ENCODE measurements at regions not wholly inside any gene's neighbourhood (a gene's known extent, or its start where the extent isn't known, plus 50 kb on each side); places are given as distances from the start of the nearest gene placed in this dataset.
"Not testable (repeated sequence)": the region's sequence is repeated elsewhere in the genome, so short reads cannot be mapped to it uniquely, and the experiment has no call there.

DNA sequence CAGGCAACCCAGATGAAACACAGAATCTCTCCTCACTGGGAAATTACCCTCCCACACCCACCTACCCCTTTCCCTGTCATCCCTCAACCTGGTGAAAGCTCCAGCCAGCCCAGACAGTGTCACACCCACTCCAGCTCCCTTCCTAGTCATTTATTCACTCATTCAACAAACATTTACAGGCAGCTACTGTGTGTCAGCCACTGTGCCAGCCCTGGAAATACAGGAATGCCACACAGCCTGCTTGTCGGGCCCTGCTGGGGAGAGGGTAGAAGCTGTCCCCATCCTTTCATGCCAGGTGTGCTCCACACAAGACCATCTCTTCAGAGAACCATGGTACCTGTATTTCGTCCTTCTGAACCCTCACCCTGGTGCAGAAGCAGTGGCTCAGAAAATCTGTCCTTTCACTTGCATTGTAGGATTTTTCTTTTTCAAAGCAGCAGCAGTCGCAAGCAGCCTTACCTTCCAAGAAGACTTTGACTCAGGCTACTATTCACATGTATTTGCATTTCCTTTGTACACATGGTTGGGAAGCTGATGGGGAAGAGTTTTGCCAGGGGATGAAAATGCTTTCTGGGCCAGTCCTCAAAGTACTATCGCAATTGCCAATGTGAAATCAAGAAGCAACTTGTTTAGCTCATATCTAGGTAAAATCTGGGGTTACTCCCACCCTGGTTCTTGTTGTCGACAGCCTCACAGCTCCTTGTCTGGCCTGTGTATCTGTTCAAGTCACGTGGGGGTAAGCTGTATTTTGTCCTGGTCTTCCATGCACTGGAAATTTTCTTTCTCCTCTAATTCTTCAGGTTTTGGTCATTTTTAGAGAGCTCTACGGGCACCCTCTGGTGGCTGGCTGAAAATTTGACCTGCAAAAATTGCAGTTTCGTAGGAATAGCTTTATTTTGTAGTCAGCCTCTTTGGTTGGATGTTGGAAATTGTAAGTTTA, 147.4 kb upstream of the EGLN3 start:
- peak; percentile 61 for DNase-seq (ENCODE audit: low read depth, low spot score)

DNA sequence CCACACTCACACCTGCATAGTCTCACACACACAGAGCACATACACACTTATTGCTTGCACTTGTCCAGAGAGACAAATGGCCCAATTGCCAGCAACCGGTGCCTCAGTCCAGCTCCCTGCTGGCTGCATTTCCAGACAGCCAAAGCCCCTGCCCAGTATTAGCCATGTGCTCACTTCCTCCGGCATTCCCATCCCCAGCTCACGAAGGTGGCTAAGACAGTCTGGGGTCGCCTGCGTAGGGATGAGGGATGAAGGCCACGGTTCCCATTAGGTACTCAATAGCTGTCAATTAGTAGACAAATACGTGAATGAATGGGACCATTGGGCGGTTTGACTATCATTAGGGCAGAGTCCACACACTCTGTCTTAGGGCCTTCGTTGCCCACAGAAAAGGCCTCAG, 146.8 kb upstream of the EGLN3 start:
- DNase-seq (ENCODE audit: low read depth, low spot score): no peak

DNA sequence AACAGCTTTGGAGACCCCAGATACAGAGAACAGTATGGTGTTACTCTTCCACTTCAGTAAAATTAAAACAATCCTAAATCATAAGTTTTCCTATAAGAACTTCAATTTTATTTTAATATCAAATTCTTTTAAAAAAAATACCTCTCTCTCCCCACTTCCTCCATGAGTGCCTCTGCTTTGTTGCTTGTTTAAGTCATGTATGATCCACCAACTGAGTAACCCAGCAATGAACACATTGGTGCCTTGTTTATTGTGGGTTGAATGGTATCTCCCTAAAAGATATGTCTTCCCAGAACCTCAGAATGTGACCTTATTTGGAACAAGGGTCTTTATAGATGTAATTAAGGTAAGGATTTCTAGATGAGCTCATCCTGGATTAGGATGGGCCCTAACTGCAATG, 143.5 kb upstream of the EGLN3 start:
- DNase-seq (ENCODE audit: low read depth, low spot score): no peak

DNA sequence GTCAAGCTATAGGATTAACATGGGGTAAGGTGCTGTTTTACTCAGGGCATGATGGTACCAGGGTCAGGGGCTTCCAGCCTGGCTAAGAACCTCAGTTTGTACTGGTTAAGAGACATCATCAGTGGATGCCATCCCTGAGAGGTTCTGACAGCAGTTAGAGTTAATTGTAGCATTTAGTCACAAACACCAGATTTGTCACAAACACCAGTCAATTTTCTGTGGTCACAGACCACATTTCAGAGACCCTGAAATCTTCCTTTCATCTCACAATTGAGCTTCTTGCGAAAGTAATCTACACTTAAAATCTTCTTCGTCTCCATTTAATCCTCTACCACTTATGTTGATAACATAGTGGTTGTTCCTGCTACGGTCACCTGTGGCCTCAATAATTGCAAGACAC, 143.0 kb upstream of the EGLN3 start:
- DNase-seq (ENCODE audit: low read depth, low spot score): no peak

DNA sequence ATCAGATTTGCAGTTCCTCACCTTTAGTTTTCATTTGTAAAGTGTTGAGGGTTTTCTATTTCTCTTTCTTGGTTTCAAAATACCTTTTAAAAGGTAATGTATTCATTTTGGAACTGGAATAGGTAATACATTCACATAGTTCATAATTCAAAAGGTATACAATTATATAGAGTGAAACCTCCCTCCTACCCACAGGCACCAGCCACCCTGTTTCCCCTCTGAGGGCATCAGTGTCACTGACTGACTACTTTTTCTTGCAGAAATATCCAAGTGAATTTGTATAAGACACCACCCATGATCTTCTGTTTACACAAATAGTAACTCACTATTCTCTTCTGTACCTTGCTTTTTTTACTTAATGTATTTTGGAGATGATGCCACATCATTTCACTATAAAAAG, 139.6 kb upstream of the EGLN3 start:
- DNase-seq (ENCODE audit: low read depth, low spot score): no peak

DNA sequence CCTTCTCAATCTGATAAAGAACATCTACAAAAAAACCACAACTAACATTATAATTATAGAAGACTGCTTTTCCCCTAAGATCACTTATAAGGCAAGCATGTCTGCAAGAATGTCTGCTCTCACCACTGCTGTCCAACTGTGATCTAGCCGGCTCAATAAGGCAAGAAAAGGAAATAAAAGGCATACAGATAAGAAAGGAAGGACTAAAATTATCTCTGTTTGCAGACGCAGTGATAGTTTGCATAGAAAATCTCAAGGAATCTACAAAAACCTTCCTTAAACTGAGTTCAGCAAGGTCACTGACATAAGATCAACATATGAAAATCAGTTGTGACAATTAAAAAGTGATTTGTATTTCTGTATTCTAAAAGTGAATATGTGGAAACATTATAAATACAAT, 138.0 kb upstream of the EGLN3 start:
- no peak for DNase-seq (ENCODE audit: low read depth, low spot score)

DNA sequence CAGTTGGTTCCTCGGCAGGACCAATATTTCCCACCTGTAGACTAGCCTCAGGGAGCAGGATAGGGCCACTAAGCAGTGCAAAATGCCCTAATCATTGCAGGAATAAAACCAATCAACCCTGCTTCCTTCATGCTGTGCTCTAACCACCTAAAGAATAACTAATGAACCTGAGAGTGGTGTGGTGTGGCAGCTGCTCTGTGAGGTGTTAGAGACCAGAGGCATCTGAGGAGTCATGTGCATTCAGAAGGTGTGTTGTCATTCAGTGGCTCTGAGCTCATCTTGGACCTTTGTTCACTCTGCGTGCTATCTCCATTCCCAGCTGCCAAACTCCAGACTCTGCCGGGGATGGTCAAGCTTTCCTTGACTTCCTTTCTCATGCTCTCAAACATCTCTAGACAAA, 136.7 kb upstream of the EGLN3 start:
- no peak for DNase-seq (ENCODE audit: low read depth, low spot score)

DNA sequence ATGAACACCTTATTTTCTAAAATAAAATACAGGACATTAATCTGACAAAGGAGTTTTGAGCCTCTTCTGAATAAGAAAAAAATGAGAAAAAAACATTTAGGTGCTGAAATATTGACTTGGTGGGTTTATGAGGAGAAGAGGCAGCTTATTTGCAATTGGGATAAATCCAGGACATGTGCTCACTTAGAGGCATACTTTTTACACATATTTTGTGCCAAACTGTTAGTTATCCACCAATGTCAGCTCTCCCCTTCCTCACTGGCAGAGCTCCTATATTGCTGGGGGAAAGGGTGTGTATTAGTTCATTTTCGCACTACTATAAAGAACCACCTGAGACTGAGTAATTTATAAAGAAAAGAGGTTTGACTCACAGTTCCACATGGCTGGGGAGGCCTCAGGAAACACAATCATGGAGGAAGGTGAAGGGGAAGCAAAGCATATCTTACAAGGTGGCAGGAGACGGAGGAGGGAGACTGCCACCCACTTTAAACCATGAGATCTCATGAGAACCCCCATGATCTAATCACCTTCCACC, 135.4 kb upstream of the EGLN3 start:
- DNase-seq (ENCODE audit: low read depth, low spot score): no peak

DNA sequence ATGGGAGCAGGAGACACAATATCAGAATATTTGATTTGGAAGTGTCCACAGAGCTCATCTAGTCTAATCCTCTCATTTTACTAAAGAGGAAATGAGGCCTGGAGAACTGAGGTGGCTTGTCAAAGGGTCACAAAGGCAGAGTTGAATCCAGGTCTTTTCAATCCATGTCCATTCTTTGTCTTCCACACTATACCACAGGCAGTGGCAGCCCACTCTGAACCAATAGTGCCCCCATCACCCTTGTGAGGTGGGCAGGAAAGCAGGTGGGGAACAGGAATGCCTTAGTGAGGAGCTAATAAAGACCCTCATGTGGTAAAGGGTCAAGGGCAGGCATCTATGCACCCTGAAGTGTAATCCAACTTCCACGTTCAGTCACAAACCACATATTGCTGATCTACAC, 134.8 kb upstream of the EGLN3 start:
- DNase-seq (ENCODE audit: low read depth, low spot score): no peak

DNA sequence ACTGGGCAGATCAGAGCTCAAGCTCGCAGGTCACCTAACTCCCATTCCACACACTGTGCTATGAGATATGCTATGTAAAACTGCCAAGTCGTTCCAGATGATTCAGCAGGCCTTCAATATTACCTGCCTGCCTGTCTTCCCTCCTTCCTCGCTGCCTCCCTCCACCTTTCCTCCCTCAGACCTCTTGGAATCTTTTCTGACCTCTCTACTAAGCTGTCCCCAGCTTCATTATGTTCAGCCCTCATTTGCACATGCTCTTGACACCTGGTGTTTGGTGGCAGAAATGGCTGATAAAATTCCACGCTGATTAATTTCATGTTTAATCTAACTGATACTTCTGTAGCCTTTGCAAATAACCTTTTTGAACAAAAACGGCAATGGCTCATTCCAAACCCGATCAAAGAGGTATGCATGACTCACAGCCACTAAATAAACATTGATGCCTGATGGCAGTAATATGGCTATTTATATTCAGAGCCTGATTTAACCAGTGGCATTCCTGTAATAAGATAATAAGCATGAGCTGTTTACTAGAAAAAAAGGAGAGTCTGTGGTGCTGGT, 130.8 kb upstream of the EGLN3 start:
- no peak for DNase-seq (ENCODE audit: low read depth, low spot score)

DNA sequence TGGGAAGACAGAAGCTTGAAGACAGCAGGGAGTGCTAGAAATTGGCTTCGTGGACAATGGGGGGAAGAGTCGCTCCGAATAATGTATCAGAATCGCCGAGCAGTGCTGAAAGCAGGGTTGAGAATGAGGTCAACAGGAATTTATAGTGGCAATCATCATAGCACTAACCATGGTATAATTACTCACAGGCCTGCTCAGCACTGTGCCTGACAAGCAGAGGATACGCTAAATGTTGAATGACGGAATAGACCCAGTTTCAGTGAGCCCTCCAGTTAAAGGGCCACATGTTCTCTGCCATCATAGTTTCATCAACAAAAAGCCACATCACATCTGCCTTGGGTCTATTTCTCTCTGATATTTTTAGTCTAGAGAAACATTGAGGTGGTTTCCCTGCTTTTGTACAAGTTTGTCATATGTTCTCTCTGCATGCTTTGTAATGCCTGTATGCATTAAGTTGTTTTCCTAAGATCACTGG, 130.3 kb upstream of the EGLN3 start:
- DNase-seq (ENCODE audit: low read depth, low spot score): no peak

DNA sequence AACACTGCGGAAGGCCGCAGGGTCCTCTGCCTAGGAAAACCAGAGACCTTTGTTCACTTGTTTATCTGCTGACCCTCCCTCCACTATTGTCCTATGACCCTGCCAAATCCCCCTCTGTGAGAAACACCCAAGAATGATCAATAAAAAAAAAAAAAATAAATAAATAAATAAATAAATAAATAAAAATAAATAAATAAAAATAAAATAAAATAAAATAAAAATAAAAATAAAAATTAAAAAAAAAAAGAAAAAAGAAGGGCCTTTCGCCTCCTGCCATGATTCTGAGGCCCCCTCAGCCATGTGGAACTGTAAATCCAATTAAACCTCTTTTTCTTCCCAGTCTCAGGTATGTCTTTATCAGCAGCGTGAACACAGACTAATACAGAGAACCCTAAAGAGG, 128.8 kb upstream of the EGLN3 start:
- not testable (repeated sequence) for DNase-seq (ENCODE audit: low read depth, low spot score)

DNA sequence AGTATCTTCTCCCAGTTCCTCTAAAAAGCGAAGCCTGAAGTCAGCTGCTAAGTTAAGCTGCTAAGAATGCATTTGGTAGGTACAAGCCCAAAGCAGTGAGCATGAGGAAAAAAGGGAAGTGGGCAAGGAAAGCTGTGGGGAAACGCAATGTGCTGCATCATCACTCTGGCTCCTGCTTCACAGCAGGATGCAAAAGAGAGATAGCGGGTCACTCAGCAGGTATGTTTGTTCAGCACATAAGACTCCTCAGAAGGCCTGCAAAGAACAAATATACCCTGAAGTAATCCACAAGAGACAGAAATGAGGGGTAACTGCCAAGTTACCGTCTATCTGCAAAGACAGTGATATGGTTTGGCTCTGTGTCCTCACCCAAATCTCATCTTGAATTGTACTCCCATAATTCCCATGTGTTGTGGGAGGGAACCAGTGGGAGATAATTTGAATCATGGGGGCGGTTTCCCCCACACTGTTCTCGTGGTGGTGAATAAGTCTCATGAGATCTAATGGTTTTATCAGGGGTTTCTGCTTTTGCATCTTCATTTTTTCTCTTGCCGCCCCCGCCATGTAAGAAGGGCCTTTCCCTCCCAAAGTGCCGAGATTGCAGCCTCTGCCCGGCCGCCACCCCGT, 127.4 kb upstream of the EGLN3 start:
- no peak for DNase-seq (ENCODE audit: low read depth, low spot score)

DNA sequence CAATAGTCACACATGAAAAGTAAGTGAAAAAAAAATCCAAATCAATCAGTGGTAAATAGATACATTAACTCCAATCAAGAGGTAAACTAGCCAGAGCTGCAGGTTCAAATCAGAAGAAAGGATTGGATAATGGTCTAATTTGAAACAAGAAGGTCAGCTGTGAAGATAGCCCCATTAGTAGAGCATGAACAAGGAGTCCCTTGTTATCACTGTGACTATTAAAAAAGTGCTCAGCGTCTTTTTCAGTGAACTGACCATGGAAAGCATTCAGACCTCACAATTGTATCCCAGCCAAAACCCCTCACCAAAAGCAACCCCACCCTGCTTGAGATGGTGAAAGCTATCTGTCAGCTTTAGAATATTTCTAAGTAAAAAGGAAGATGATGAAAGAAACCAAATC, 125.0 kb upstream of the EGLN3 start:
- no peak for DNase-seq (ENCODE audit: low read depth, low spot score)

DNA sequence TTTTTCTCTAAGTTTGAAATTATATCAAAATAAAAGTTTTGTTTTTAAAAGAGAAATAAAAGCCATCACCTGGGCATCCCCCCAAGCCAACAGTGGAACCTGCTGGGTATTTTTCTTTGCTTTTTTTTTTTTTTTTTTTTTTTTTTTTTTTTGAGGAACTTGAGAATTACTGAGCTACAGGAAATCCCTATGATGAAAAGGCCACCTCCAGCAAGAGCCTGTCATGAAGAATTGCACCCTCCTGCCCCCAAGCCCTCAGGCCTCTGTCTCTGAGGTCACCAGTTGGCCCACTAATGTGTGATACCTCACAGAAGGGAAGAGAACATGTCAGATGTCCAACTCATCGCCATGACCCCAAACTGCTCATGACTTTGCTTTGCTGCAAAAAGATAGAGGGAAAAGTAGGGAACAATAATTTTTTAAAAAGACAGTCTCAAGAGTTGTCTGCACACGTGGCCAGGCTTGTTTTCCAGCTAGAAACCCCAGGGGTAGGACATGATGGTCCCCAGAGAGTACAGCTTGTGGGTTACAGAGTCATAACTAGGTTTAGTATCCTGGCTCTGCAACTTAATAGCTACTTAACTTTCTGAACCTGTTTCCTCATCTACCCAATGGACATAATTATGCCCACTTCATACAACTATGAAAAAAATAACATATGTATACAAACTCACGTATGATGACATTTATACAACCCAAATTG, 124.3 kb upstream of the EGLN3 start:
- no peak for DNase-seq (ENCODE audit: low read depth, low spot score)

DNA sequence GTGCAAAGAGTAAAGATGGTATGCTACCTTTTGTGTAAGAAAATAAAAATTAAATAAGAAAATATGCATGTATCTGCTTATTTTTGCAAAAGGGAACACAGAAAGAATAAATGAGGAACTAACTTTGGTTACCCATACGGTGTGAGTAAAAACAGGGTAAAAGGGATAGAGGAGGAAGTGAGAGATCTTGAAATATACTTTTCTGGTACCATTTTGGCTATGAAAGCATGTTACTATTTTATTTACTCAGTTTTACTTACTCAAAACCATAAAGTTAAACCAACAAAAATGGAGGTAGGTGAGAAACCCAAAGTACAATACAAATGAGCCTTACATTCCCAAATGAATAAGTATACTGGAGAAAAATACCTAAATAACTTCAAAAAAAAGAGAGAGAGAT, 122.0 kb upstream of the EGLN3 start:
- DNase-seq (ENCODE audit: low read depth, low spot score): no peak

DNA sequence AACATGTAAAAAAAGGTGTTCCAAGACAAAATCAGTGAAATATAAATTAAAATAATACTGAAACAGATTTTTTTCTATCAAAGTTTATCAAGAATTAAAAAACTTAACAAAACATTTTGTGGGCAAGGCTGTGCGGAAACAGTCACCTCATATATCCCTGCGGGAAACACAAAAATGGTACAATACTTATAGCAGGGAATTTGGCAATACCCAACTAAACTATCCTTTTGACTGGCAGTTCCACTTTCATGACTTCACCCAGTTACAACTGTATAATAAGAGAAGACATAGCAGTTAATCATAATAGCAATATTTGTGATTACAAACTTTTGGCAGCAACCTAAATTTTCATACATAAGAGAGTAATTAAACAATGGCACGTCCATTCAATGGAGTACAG, 121.5 kb upstream of the EGLN3 start:
- DNase-seq (ENCODE audit: low read depth, low spot score): no peak

DNA sequence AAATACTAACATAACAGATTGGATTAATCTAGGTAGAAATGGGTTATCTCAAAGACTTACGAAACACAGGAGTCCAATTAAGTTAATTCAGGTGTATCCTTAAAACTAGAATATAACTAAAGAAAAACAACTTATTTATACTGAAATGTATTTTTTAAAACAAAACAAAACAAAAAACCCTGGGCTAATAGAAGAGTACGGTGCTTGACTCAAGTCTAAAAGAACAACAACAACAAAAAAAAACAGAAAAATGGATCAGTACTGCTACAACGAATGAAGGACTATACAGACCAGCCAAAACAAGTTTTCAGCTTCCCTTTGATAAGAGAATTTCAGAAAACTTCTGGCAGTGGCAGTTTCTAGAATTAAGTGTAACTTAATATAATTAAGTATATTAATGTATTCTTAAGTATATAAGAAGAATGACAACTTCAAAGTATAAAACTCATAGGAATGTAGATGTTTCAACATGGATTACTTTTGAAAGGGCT, 120.1 kb upstream of the EGLN3 start:
- no peak for DNase-seq (ENCODE audit: low read depth, low spot score)

DNA sequence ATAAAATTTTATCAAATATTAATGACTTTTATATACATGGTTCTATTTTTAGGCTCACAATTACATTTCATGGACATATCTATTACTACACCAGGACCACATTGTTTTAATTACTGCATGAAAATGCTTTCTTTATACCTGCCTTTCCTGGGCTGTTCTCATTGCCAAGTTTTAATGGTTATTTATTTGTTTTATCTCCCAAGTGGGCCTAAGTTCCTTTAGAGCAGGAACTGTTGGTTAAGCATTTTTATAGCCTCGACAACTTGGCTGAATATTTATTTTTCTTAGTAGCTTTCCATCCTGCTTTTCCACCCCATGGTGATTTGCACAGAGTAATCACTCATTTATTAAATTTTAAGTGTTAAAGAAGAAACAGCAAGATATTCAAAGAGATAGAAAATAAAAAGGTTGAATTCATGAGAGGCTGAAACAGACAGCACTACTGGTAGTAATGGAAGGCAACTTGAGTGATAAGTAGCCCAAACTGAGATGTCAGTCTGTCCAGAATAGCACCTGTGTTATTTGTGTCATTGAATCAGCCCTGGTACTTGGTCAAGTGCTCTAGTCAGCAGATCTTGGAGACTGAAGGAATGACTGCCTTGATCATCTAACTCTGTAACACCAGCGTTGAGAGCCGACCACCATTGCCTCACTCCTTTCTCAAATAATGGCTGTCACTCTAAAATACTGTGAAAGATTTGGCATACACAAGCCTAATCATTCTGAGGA, 119.1 kb upstream of the EGLN3 start:
- no peak for DNase-seq (ENCODE audit: low read depth, low spot score)

DNA sequence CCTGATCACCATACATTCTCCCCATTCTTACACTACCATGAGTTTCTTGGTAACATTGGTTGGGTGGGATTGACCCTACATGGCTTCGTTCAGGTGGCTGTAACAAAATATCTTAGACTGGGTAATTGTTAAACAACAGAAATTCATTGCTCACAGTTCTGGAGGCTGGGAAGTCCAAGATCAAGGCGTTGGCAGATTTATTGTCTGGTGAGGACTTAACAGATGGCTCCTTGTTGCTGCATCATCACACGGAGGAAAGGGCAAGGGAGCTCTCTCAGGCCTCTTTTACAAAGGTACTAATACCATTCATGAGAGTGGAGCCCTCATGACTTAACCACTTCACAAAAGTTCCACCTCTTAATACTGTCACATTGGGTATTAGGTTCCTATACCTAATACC, 116.7 kb upstream of the EGLN3 start:
- DNase-seq (ENCODE audit: low read depth, low spot score): no peak
